ENCODE measurements at regions not wholly inside any gene's neighbourhood (a gene's known extent, or its start where the extent isn't known, plus 50 kb on each side); places are given as distances from the start of the nearest gene placed in this dataset.
"Not testable (repeated sequence)": the region's sequence is repeated elsewhere in the genome, so short reads cannot be mapped to it uniquely, and the experiment has no call there.

DNA sequence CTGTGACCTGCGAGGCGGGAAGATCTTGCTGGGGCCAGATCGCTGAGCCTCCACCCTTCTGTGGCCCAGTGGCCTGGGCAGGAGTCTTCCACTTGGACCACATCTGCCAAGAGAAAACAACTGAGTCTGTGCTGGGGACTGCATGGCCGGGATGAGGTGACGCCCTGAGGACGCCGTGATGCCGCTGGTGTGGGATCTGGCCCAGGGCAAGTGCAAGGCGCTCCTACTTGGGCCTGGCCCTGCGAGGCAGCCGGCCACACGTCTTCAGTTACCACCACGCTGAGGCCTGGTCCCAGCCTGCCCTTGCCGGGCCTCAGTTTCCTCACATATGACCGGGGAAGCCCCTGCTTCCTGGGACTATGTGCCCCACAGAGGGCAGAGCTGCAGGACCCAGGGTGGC is 133.4 kb downstream of the SLC25A46 start:
- TF ChIP-seq, protein P1, sequence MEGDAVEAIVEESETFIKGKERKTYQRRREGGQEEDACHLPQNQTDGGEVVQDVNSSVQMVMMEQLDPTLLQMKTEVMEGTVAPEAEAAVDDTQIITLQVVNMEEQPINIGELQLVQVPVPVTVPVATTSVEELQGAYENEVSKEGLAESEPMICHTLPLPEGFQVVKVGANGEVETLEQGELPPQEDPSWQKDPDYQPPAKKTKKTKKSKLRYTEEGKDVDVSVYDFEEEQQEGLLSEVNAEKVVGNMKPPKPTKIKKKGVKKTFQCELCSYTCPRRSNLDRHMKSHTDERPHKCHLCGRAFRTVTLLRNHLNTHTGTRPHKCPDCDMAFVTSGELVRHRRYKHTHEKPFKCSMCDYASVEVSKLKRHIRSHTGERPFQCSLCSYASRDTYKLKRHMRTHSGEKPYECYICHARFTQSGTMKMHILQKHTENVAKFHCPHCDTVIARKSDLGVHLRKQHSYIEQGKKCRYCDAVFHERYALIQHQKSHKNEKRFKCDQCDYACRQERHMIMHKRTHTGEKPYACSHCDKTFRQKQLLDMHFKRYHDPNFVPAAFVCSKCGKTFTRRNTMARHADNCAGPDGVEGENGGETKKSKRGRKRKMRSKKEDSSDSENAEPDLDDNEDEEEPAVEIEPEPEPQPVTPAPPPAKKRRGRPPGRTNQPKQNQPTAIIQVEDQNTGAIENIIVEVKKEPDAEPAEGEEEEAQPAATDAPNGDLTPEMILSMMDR (IDR thresholded peaks at IDR 0.05; ENCODE audit: extremely low read depth, missing control alignments), result no peak

DNA sequence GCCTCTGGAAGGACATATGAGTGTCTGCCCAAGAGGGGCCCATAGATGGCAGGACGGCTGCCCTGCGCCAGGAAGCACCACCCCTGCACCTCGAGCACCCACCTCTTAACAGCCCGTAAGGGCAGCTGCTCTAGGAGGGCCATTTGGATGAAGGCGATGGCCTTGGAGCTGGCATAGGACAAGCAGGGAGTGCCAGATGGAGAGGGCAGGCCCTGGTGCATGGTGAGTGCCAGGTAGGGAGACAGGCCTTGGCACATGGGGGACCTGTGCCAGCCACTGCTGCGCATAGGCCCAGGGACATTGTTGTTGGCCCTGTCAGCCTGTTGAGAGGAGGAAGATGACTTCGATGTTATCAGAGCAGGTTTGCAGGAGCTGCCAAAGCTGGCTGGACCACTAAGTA is 134.2 kb downstream of the SLC25A46 start:
- DNase-seq (ENCODE audit: low spot score), result no peak
- TF ChIP-seq, protein P1 (IDR thresholded peaks at IDR 0.05; ENCODE audit: extremely low read depth, missing control alignments), result no peak

More for the DNA sequence above, 133.4 kb downstream of the SLC25A46 start:
- no peak for DNase-seq (ENCODE audit: low spot score)

DNA sequence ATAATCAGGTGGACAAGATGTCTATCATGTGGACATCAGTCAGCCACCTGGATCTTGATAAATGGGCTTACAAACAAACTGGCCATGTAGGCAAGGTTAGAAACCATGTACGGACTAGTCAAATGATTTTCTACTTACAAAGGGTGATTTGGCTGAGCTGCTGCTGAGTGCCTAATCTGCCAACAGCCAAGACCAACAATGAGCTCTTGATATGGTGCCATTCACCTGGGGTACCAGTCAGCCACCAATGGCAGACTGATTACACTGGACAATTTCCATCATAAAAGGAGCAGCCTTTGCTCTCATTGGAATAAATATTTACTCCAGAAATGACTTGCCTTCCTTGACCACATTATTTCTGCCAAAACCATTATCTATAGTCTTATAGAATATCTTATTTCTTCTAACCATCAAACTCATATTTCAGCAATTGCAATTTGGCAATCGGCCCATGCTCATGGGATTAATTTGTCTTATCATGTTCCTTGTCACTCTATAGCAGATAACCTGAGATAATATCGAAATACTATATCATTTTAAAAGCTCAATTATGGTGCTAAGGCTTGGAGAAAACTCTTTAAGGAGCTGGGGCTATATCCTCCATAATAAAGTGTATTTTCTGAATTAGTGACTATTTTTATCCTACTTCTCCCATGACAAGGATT is 135.1 kb downstream of the SLC25A46 start:
- DNase-seq (ENCODE audit: low spot score), result no peak
- TF ChIP-seq, protein P1 (IDR thresholded peaks at IDR 0.05; ENCODE audit: extremely low read depth, missing control alignments), result no peak

DNA sequence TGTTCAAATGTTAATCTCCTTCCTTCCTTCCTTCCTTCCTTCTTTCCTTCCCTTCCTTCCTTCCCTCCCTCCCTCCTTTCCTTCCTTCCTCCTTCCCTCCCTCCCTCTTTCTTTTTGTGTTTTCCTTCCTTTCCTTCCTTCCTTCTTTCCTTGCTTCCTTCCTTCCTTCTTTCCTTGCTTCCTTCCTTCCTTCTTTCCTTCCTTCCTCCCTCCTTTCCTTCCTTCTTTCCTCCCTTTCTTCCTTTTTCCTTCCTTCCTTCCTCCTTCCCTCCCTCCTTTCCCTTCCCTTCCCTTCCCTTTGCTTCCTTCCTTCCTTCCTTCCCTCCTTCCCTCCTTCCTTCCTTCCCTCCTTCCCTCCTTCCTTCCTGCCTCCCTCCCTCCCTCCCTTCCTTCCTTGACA is 136.3 kb downstream of the SLC25A46 start:
- not testable (repeated sequence) for DNase-seq (ENCODE audit: low spot score)

DNA sequence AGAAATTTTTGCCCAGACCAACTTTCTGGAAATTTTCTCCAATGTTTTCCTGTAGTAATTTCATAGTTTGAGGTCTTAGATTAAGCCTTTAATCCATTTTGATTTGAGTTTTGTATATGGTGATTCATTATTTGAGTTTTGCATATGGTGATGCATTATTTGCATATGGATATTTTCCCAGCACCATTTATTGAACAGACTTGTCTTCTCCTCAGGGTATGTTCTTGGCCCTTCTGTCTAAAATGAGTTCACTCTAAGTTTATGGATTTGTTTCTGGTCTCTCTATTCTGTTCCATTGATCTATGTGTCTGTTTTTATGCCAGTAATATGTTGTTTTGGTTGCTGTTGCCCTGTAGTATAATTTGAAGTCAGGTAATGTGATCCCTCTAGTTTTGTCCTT is 139.3 kb downstream of the SLC25A46 start:
- no peak for DNase-seq (ENCODE audit: low spot score)

DNA sequence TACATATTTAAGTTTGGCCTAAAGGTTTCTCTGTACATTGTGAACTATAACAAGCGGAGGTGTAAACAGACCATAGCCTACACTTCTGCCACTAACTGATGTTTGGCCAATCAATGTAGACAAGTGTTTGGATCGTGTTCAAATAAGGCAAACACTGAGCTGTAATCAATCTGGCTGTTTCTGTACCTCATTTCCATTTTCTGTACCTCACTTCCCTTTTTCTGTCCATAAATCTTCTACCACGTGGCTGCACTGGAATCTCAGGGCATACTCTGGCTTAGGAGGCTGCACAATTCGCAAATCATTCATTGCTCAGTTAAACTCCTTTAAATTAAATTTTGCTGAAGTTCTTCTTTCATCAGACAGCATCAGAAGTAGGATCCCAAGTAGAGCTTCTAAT is 140.9 kb downstream of the SLC25A46 start:
- DNase-seq (ENCODE audit: low spot score), result no peak
- TF ChIP-seq, protein P1 (IDR thresholded peaks at IDR 0.05; ENCODE audit: extremely low read depth, missing control alignments), result no peak

More for the DNA sequence above, 139.3 kb downstream of the SLC25A46 start:
- TF ChIP-seq, protein P1 (IDR thresholded peaks at IDR 0.05; ENCODE audit: extremely low read depth, missing control alignments), result no peak

DNA sequence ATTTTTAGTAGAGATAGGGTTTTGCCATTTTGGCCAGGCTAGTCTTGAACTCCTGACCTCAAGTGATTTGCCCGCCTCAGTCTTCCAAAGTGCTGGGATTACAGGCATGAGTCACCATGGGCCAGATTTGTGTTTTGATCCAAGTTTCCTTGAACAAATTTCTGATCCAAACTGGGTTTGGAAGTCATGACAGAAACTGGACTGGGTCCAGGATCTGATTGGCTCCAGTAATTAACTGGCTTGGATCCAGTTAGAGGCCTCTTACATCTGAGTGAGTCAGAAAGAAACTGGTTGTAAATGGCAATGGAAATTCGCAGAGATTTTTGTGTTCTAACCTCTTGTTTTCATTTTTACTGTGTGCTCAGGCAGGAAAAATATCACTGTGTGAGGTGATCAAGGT is 141.6 kb downstream of the SLC25A46 start:
- DNase-seq (ENCODE audit: low spot score), result no peak
- TF ChIP-seq, protein P1 (IDR thresholded peaks at IDR 0.05; ENCODE audit: extremely low read depth, missing control alignments), result no peak

DNA sequence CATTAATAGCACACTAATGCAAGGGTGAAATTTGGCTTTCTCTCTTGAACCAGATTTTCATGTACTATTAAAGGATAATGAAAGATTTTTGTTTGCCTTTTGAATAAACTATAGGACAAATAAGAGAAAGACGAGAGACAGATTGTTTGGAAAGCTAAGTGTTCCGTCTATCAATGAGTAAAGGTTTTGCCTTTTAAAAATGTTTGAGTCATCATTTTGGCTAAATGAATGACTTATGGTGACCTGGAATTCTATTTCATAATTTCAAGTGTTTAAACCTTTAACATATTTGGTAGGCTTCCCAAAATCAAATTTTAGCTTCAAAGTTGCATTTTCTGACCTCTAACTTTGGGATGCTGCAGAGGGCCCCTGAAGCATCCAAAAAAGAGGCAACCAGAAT is 145.2 kb downstream of the SLC25A46 start:
- no peak for DNase-seq (ENCODE audit: low spot score)
- TF ChIP-seq, protein P1 (IDR thresholded peaks at IDR 0.05; ENCODE audit: extremely low read depth, missing control alignments), result no peak

DNA sequence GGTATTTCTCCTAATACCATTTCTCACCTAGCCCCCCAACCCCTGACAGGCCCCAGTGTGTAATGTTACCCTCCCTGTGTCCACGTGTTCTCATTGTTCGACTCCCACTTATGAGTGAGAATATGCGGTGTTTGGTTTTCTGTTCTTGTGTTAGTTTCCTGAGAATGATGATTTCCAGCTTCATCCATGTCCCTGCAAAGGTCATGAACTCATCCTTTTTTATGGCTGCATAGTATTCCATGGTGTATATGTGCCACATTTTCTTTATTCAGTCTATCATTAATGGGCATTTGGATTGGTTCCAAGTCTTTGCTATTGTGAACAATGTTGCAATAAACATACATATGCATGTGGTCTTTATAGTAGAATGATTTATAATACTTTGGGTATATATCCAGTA is 148.4 kb downstream of the SLC25A46 start:
- DNase-seq (ENCODE audit: low spot score), result not testable (repeated sequence)

DNA sequence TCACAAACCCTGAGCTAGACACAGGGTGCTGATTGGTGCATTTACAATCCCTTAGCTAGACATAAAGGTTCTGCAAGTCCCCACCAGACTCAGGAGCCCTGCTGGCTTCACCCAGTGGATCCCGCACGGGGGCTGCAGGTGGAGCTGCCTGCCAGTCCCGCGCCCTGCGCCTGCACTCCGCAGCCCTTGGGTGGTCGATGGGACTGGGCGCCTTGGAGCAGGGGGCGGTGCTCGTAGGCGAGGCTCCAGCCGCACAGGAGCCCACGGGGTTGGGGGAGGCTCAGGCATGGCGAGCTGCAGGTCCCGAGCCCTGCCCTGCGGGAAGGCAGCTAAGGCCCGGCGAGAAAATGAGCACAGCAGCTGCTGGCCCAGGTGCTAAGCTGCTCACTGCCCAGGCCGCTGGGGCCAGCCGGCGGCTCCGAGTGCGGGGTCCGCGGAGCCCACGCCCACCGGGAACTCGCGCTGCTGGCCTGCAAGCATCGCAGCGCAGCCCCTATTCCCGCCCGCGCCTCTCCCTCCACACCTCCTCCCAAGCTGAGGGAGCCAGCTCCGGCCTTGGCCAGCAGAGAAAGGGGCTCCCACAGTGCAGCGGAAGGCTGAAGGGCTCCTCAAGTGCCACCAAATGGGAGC is 155.2 kb downstream of the SLC25A46 start:
- not testable (repeated sequence) for DNase-seq (ENCODE audit: low spot score)

Measured in GM20000 (cell line).